ENCODE measurements at regions not wholly inside any gene's neighbourhood (a gene's known extent, or its start where the extent isn't known, plus 50 kb on each side); places are given as distances from the start of the nearest gene placed in this dataset.

GRCh38 chr17:33352526-33352925, 59.4 kb upstream of the ASIC2 start:
- DNase-seq (ENCODE audit: low spot score in 2 of 2) (no peak), FAIRE-seq (no peak)

- FAIRE-seq (no peak), DNase-seq (ENCODE audit: low spot score in 2 of 2) (no peak)
These were observed 63.2 kb upstream of the ASIC2 start for GRCh38 chr17:33356266-33356665.

- no peak for FAIRE-seq
- DNase-seq (ENCODE audit: low spot score in 2 of 2), result no peak
These were observed 70.4 kb upstream of the ASIC2 start for GRCh38 chr17:33363475-33363874.

GRCh38 chr17:33366960-33367359, 73.9 kb upstream of the ASIC2 start:
- FAIRE-seq (no peak), DNase-seq (ENCODE audit: low spot score in 2 of 2) (no peak)

- FAIRE-seq, result no peak
- no peak for DNase-seq (ENCODE audit: low spot score in 2 of 2)
These were observed 76.1 kb upstream of the ASIC2 start for GRCh38 chr17:33369149-33369548.

- no peak for DNase-seq (ENCODE audit: low spot score in 2 of 2)
- FAIRE-seq, result no peak
These were observed 76.8 kb upstream of the ASIC2 start for GRCh38 chr17:33369876-33370275.

- no peak for FAIRE-seq
- no peak for DNase-seq (ENCODE audit: low spot score in 2 of 2)
These were observed 77.3 kb upstream of the ASIC2 start for GRCh38 chr17:33370401-33370800.

- FAIRE-seq, result no peak
These were observed 78.3 kb upstream of the ASIC2 start for GRCh38 chr17:33371377-33371776.

GRCh38 chr17:33373273-33373672, 80.2 kb upstream of the ASIC2 start:
- no peak for DNase-seq (ENCODE audit: low spot score in 2 of 2)
- no peak for FAIRE-seq

More at GRCh38 chr17:33371377-33371776, 78.3 kb upstream of the ASIC2 start:
- no peak for DNase-seq (ENCODE audit: low spot score in 2 of 2)

- no peak for FAIRE-seq
- DNase-seq (ENCODE audit: low spot score in 2 of 2), result no peak
These were observed 82.0 kb upstream of the ASIC2 start for GRCh38 chr17:33375103-33375502.

- no peak for FAIRE-seq
- no peak for DNase-seq (ENCODE audit: low spot score in 2 of 2)
These were observed 82.7 kb upstream of the ASIC2 start for GRCh38 chr17:33375783-33376182.

GRCh38 chr17:33377837-33378595, 84.9 kb upstream of the ASIC2 start:
- DNase-seq (ENCODE audit: low spot score in 2 of 2) (no peak), FAIRE-seq (no peak)

- DNase-seq (ENCODE audit: low spot score in 2 of 2), result no peak
- no peak for FAIRE-seq
These were observed 88.1 kb upstream of the ASIC2 start for GRCh38 chr17:33381201-33381600.

GRCh38 chr17:33383488-33384023, 90.5 kb upstream of the ASIC2 start:
- FAIRE-seq, result no peak
- no peak for DNase-seq (ENCODE audit: low spot score in 2 of 2)

GRCh38 chr17:33385133-33385532, 92.0 kb upstream of the ASIC2 start:
- DNase-seq (ENCODE audit: low spot score in 2 of 2) (no peak), FAIRE-seq (no peak)

GRCh38 chr17:33385713-33386112, 92.6 kb upstream of the ASIC2 start:
- FAIRE-seq, result no peak
- no peak for DNase-seq (ENCODE audit: low spot score in 2 of 2)

- DNase-seq (ENCODE audit: low spot score in 2 of 2) (no peak), FAIRE-seq (no peak)
These were observed 94.3 kb upstream of the ASIC2 start for GRCh38 chr17:33387406-33387805.

- DNase-seq (ENCODE audit: low spot score in 2 of 2) (no peak), FAIRE-seq (no peak)
These were observed 96.5 kb upstream of the ASIC2 start for GRCh38 chr17:33389504-33390135.

- no peak for DNase-seq (ENCODE audit: low spot score in 2 of 2)
- no peak for FAIRE-seq
These were observed 97.5 kb upstream of the ASIC2 start for GRCh38 chr17:33390479-33391176.

- no peak for FAIRE-seq
- DNase-seq (ENCODE audit: low spot score in 2 of 2), result no peak
These were observed 103.7 kb upstream of the ASIC2 start for GRCh38 chr17:33396818-33397217.

- DNase-seq (ENCODE audit: low spot score in 2 of 2), result no peak
- FAIRE-seq, result no peak
These were observed 105.3 kb upstream of the ASIC2 start for GRCh38 chr17:33398386-33398785.

Measured in frontal cortex (tissue), 3 donors.